ENCODE measurements at regions not wholly inside any gene's neighbourhood (a gene's known extent, or its start where the extent isn't known, plus 50 kb on each side); places are given as distances from the start of the nearest gene placed in this dataset.
"Not testable (repeated sequence)": the region's sequence is repeated elsewhere in the genome, so short reads cannot be mapped to it uniquely, and the experiment has no call there.

DNA sequence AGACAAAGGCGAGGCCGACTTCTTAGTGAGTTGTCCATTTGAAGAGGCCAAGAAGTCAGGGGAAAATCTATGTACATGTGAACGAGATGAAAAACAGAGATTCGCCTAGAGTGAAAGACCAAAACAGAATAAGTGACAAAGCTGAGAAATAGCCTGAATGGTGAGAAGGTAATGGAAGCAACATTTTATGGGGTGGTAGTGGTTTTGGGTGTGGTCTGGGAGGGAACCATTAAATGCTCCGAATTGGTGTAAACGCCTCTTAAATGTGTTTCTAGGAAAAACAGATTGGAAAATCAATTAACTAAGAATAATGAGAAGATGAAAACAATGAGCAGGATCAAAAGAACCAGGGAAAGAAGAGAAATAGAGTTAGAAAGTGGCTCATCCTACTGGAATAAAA, 83.8 kb upstream of the MANSC4 start:
- H3K27ac ChIP-seq (ENCODE audit: low read depth, low read length, poor library complexity, severe bottlenecking): peak overlapping the region; percentile 95
- no peak overlapping the region for H3K9ac ChIP-seq (ENCODE audit: low read length)
- H3K4me3 ChIP-seq (ENCODE audit: low read depth, low read length, poor library complexity, severe bottlenecking): no peak overlapping the region
- no peaks in the 10 kb centered on the region for H3K9me3 ChIP-seq (ENCODE audit: low read length)
- no peaks in the 10 kb centered on the region for H3K27me3 ChIP-seq (ENCODE audit: insufficient read depth, low read length)
- no peaks in the 10 kb centered on the region for H3K79me2 ChIP-seq (ENCODE audit: insufficient read depth, low read length)
- no peaks in the 10 kb centered on the region for H3F3A ChIP-seq (ENCODE audit: insufficient read depth, low read length)
- no peaks in the 10 kb centered on the region for H4K20me1 ChIP-seq (ENCODE audit: insufficient read depth, low read length)
- no peaks in the 10 kb centered on the region for H3K9me2 ChIP-seq (ENCODE audit: low read depth, low read length)
- no peaks in the 10 kb centered on the region for H3K36me3 ChIP-seq (ENCODE audit: insufficient read depth, low read length)
- no peak overlapping the region for H2AFZ ChIP-seq (ENCODE audit: low read length)
- no peak overlapping the region for H3K4me2 ChIP-seq (ENCODE audit: low read length)
- TF ChIP-seq, protein P1, sequence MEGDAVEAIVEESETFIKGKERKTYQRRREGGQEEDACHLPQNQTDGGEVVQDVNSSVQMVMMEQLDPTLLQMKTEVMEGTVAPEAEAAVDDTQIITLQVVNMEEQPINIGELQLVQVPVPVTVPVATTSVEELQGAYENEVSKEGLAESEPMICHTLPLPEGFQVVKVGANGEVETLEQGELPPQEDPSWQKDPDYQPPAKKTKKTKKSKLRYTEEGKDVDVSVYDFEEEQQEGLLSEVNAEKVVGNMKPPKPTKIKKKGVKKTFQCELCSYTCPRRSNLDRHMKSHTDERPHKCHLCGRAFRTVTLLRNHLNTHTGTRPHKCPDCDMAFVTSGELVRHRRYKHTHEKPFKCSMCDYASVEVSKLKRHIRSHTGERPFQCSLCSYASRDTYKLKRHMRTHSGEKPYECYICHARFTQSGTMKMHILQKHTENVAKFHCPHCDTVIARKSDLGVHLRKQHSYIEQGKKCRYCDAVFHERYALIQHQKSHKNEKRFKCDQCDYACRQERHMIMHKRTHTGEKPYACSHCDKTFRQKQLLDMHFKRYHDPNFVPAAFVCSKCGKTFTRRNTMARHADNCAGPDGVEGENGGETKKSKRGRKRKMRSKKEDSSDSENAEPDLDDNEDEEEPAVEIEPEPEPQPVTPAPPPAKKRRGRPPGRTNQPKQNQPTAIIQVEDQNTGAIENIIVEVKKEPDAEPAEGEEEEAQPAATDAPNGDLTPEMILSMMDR (IDR thresholded peaks at IDR 0.05; ENCODE audit: low read length): no peak
- H3K4me1 ChIP-seq (ENCODE audit: insufficient read depth, low read length, severe bottlenecking): peaks cover 57% of the 10 kb centered on the region

GRCh38 chr12:27861428-27862167, 81.6 kb upstream of the MANSC4 start:
- H3K9ac ChIP-seq (ENCODE audit: low read length): peak overlapping the region; percentile 48
- no peak overlapping the region for H2AFZ ChIP-seq (ENCODE audit: low read length)
- no peaks in the 10 kb centered on the region for H3K27me3 ChIP-seq (ENCODE audit: insufficient read depth, low read length)
- no peak for TF ChIP-seq EZH2 (IDR thresholded peaks at IDR 0.05; ENCODE audit: borderline replicate concordance, low read length)
- no peaks in the 10 kb centered on the region for H3F3A ChIP-seq (ENCODE audit: insufficient read depth, low read length)
- H3K4me3 ChIP-seq (ENCODE audit: low read depth, low read length, poor library complexity, severe bottlenecking): peak overlapping the region; percentile 12
- H3K9me3 ChIP-seq (ENCODE audit: low read length): peaks cover 3% of the 10 kb centered on the region
- no peaks in the 10 kb centered on the region for H3K9me2 ChIP-seq (ENCODE audit: low read depth, low read length)
- H4K20me1 ChIP-seq (ENCODE audit: insufficient read depth, low read length): no peaks in the 10 kb centered on the region
- no peaks in the 10 kb centered on the region for H3K79me2 ChIP-seq (ENCODE audit: insufficient read depth, low read length)
- peaks cover 57% of the 10 kb centered on the region for H3K4me1 ChIP-seq (ENCODE audit: insufficient read depth, low read length, severe bottlenecking)
- peak overlapping the region; percentile 95 for H3K27ac ChIP-seq (ENCODE audit: low read depth, low read length, poor library complexity, severe bottlenecking)
- H3K36me3 ChIP-seq (ENCODE audit: insufficient read depth, low read length): no peaks in the 10 kb centered on the region
- H3K4me2 ChIP-seq (ENCODE audit: low read length): peak overlapping the region; percentile 26

- no peaks in the 10 kb centered on the region for H3K27me3 ChIP-seq (ENCODE audit: insufficient read depth, low read length)
- H3K27ac ChIP-seq (ENCODE audit: low read depth, low read length, poor library complexity, severe bottlenecking): no peak overlapping the region
- TF ChIP-seq, protein P1 (IDR thresholded peaks at IDR 0.05; ENCODE audit: low read length): no peak
- TF ChIP-seq EZH2 (IDR thresholded peaks at IDR 0.05; ENCODE audit: borderline replicate concordance, low read length): no peak
- H3K4me3 ChIP-seq (ENCODE audit: low read depth, low read length, poor library complexity, severe bottlenecking): no peak overlapping the region
- no peak overlapping the region for H2AFZ ChIP-seq (ENCODE audit: low read length)
- no peaks in the 10 kb centered on the region for H4K20me1 ChIP-seq (ENCODE audit: insufficient read depth, low read length)
- no peaks in the 10 kb centered on the region for H3F3A ChIP-seq (ENCODE audit: insufficient read depth, low read length)
- H3K9me2 ChIP-seq (ENCODE audit: low read depth, low read length): no peaks in the 10 kb centered on the region
- H3K4me1 ChIP-seq (ENCODE audit: insufficient read depth, low read length, severe bottlenecking): peaks cover 43% of the 10 kb centered on the region
- H3K4me2 ChIP-seq (ENCODE audit: low read length): no peak overlapping the region
- no peaks in the 10 kb centered on the region for H3K36me3 ChIP-seq (ENCODE audit: insufficient read depth, low read length)
- no peaks in the 10 kb centered on the region for H3K79me2 ChIP-seq (ENCODE audit: insufficient read depth, low read length)
- no peak overlapping the region for H3K9ac ChIP-seq (ENCODE audit: low read length)
- peaks cover 3% of the 10 kb centered on the region for H3K9me3 ChIP-seq (ENCODE audit: low read length)
Observed at GRCh38 chr12:27859648-27860047, 79.6 kb upstream of the MANSC4 start.

DNA sequence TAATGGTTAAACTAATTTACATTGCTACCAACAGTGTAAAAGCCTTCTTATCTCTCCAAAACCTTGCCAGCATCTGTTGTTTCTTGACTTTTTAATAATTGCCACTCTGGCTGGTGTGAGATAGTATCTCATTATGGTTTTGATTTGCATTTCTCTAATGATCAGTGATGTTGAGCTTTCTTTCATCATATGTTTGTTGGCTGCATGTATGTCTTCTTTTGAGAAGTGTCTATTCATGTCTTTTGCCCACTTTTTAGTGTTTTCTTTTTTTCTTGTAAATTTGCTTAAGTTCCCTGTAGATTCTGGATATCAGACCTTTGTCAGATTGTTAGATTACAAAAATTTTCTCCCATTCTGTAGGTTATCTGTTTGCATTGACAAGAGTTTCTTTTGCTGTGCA, 77.0 kb upstream of the MANSC4 start:
- H3K9me3 ChIP-seq (ENCODE audit: low read length); H3K36me3 ChIP-seq (ENCODE audit: insufficient read depth, low read length); H4K20me1 ChIP-seq (ENCODE audit: insufficient read depth, low read length); H3K27me3 ChIP-seq (ENCODE audit: insufficient read depth, low read length); H2AFZ ChIP-seq (ENCODE audit: low read length); H3K4me3 ChIP-seq (ENCODE audit: low read depth, low read length, poor library complexity, severe bottlenecking); H3K9me2 ChIP-seq (ENCODE audit: low read depth, low read length); H3K79me2 ChIP-seq (ENCODE audit: insufficient read depth, low read length); H3K4me2 ChIP-seq (ENCODE audit: low read length); H3K9ac ChIP-seq (ENCODE audit: low read length); H3K27ac ChIP-seq (ENCODE audit: low read depth, low read length, poor library complexity, severe bottlenecking); H3F3A ChIP-seq (ENCODE audit: insufficient read depth, low read length): not testable (repeated sequence)
- H3K4me1 ChIP-seq (ENCODE audit: insufficient read depth, low read length, severe bottlenecking): peaks cover 19% of the 10 kb centered on the region
